HG03442 (cell line): ENCODE measurements at regions not wholly inside any gene's neighbourhood (a gene's known extent, or its start where the extent isn't known, plus 50 kb on each side); places are given as distances from the start of the nearest gene placed in this dataset.

Experiments used
- ATAC-seq: cut with Tn5 transposase; IDR thresholded peaks from one replicate; pipeline ENCODE4 v1.9.1; 2021; ENCODE audit warnings: mild to moderate bottlenecking, moderate library complexity; ENCODE audit not compliant: unreplicated experiment

- no peak for ATAC-seq
Measured at GRCh38 chr19:30757104-30757836, 385.1 kb downstream of the ZNF536 start.

- ATAC-seq, result no peak
Measured at GRCh38 chr19:30755581-30755980, 383.4 kb downstream of the ZNF536 start.

GRCh38 chr19:30754162-30754561 lies 382.0 kb downstream of the ZNF536 start:
- no peak for ATAC-seq

- no peak for ATAC-seq
Measured at GRCh38 chr19:30752876-30753275, 380.7 kb downstream of the ZNF536 start.

GRCh38 chr19:30752201-30752600 lies 380.0 kb downstream of the ZNF536 start:
- no peak for ATAC-seq

GRCh38 chr19:30745476-30745985 lies 373.3 kb downstream of the ZNF536 start:
- ATAC-seq, result no peak

GRCh38 chr19:30744741-30745475 lies 372.7 kb downstream of the ZNF536 start:
- no peak for ATAC-seq

GRCh38 chr19:30743702-30744101 lies 371.5 kb downstream of the ZNF536 start:
- ATAC-seq, result no peak

GRCh38 chr19:30743011-30743410 lies 370.8 kb downstream of the ZNF536 start:
- ATAC-seq, result no peak

- no peak for ATAC-seq
Measured at GRCh38 chr19:30742406-30742938, 370.3 kb downstream of the ZNF536 start.

- no peak for ATAC-seq
Measured at GRCh38 chr19:30741566-30741965, 369.4 kb downstream of the ZNF536 start.

- no peak for ATAC-seq
Measured at GRCh38 chr19:30739394-30739793, 367.2 kb downstream of the ZNF536 start.

- ATAC-seq, result no peak
Measured at GRCh38 chr19:30738047-30738446, 365.9 kb downstream of the ZNF536 start.

- ATAC-seq, result no peak
Measured at GRCh38 chr19:30734669-30735068, 362.5 kb downstream of the ZNF536 start.

GRCh38 chr19:30733826-30734550 lies 361.8 kb downstream of the ZNF536 start:
- no peak for ATAC-seq

- ATAC-seq, result no peak
Measured at GRCh38 chr19:30731591-30731990, 359.4 kb downstream of the ZNF536 start.

- no peak for ATAC-seq
Measured at GRCh38 chr19:30729451-30729850, 357.3 kb downstream of the ZNF536 start.

GRCh38 chr19:30722761-30723160 lies 350.6 kb downstream of the ZNF536 start:
- ATAC-seq, result no peak

- no peak for ATAC-seq
Measured at GRCh38 chr19:30722186-30722585, 350.0 kb downstream of the ZNF536 start.

- ATAC-seq, result no peak
Measured at GRCh38 chr19:30719999-30720345, 347.8 kb downstream of the ZNF536 start.
